Right atrium auricular region (tissue), 2 donors: ENCODE measurements at regions not wholly inside any gene's neighbourhood (a gene's known extent, or its start where the extent isn't known, plus 50 kb on each side); places are given as distances from the start of the nearest gene placed in this dataset.
A peak's percentile ranks its signal among the peaks of the same experiment; 100 is the strongest.

Experiments used
- DNase-seq: peaks from one replicate; pipeline ENCODE4 v3.0.0-alpha.2; 2019; ENCODE audit warnings: low spot score
- H3K27ac ChIP-seq, 2 donors: fragments of 200-600 bp; sonication (generic); 1 replicate in 1 of 2; 2 replicates in 1 of 2; pipeline ENCODE4 v1.5.1; 2016 to 2019
- H3K27me3 ChIP-seq, 2 donors: fragments of 200-600 bp; sonication (generic); one replicate each; pipeline versions ENCODE4 v1.5.1 to v1.6.0; 2017 to 2019
- H3K36me3 ChIP-seq: fragments of 200-600 bp; sonication (generic); one replicate; pipeline ENCODE4 v1.5.1; 2016
- H3K4me1 ChIP-seq, 2 donors: fragments of 200-600 bp; sonication (generic); one replicate each; pipeline versions ENCODE4 v1.5.1 to v1.6.0; 2017 to 2019
- H3K4me3 ChIP-seq, 2 donors: fragments of 200-600 bp; sonication (generic); 1 replicate in 1 of 2; 2 replicates in 1 of 2; pipeline ENCODE4 v1.5.1; 2017 to 2019; ENCODE audit warnings: mild to moderate bottlenecking in 1 of 2, moderate library complexity in 1 of 2
- H3K9me3 ChIP-seq, 2 donors: fragments of 200-600 bp; sonication (generic); one replicate each; pipeline ENCODE4 v1.5.1; 2019
- TF ChIP-seq, protein P1 (sequence below), 2 donors: fragments of 200-600 bp; sonication (generic); IDR thresholded peaks; one replicate each; pipeline ENCODE4 v1.5.1; 2019; ENCODE audit warnings: antibody characterized with exemption in 2 of 2

DNA sequence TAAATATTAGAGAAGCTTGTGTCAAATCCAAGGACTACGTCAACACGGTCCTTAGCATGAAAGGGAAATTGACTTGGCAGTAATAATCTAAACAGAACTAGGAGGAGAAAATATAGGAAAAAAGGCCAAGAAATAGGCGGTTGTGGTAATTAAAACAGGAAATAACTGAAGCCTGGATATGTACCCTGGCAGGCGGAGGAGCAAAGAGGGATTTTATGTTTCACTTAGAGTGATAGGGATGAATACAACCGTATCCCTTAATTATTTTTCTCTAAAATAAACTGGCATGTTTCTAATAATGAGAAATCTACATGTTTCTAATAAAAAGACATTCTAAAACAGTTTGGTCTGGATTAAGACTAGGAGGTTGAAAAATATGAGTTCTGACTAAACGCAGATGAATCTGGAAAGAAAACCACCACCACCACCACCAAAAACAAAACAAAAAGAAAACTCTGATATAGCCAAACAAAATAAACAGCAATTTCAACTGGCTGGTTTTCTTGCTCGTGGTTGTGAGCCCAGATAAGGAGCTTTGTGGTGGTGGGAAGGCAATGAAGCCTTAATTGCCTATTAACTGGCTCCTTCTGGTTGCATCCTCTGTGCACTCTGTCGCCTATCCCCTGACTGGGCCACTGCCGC is 334.2 kb upstream of the SNX7 start:
- Histone ChIP-seq H3K4me1 (peaks cover 0 to 10% of the 10 kb centered on the region in 2 donors), H3K27ac (peak overlapping the region in 1 of 2 donors; percentile 47), H3K9me3 (no peaks in the 10 kb centered on the region), H3K4me3 (no peak overlapping the region), H3K27me3 (no peaks in the 10 kb centered on the region), H3K36me3 (no peaks in the 10 kb centered on the region)
- no peak for DNase-seq
- TF ChIP-seq, protein P1, sequence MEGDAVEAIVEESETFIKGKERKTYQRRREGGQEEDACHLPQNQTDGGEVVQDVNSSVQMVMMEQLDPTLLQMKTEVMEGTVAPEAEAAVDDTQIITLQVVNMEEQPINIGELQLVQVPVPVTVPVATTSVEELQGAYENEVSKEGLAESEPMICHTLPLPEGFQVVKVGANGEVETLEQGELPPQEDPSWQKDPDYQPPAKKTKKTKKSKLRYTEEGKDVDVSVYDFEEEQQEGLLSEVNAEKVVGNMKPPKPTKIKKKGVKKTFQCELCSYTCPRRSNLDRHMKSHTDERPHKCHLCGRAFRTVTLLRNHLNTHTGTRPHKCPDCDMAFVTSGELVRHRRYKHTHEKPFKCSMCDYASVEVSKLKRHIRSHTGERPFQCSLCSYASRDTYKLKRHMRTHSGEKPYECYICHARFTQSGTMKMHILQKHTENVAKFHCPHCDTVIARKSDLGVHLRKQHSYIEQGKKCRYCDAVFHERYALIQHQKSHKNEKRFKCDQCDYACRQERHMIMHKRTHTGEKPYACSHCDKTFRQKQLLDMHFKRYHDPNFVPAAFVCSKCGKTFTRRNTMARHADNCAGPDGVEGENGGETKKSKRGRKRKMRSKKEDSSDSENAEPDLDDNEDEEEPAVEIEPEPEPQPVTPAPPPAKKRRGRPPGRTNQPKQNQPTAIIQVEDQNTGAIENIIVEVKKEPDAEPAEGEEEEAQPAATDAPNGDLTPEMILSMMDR (IDR thresholded peaks at IDR 0.05), result no peak

DNA sequence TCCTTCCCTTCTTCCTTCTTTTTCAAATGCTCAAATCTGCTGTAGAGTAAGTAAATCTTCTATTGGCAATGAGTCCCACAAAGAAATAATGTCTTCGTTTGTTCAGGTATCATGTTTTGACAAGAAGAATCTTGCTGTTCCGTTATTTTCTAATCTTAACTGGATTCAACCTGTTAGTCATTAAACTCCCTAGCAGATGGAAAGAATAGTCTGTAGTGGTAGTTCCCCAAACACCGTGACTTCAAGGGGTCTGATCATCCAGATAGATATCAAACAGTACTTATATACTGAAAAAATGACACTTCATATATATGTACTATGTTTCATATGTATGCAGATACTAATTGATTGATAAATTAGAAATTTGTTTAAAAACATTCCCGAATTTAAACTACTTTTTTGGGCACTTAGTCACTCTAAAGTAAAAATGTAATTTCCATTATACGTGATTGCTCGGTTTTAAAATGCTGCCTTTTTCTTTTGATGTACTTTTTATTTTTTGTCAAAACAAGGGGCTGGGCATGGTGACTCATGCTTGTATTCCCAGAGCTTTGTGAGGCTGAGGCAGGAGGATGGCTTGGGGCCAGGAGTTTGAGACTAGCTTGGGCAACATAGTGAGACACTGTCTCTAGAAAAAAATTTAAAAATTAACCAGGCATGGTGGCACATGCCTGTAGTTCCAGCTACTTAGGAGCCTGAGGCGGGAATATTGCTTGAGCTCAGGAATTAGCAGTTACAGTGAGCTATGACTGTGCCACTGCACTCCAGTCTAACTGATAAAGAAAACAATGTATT is 335.7 kb upstream of the SNX7 start:
- no peak overlapping the region for H3K4me3 ChIP-seq
- peak; percentile 94 for DNase-seq
- no peaks in the 10 kb centered on the region for H3K27me3 ChIP-seq
- peak overlapping the region in 1 of 2 donors; percentile 47 for H3K27ac ChIP-seq
- peaks cover 0 to 10% of the 10 kb centered on the region in 2 donors for H3K4me1 ChIP-seq
- H3K36me3 ChIP-seq, result no peaks in the 10 kb centered on the region
- TF ChIP-seq, protein P1 (IDR thresholded peaks at IDR 0.05), result no peak
- no peaks in the 10 kb centered on the region for H3K9me3 ChIP-seq

DNA sequence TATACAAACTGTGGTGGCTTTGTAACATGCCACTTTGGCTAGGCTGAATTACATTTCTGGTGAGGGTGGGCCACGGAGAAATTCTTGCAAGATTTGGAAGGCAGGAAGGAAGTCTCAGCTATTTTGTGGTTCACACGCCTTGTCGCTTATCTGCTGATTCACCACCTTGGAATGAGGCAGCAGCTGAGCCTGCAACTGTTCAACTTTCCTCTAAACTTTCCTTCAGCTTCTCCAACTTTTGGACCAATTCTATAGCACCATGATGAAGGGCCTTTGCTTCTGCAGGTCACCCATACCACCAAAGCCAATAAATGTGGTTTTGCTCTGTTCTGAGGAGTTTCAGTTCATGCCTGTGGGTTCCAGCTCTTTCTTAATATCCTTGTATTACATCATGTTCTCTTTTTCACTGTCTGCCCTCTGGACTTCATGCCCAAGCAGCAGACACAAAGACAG is 337.6 kb upstream of the SNX7 start:
- Histone ChIP-seq H3K9me3 (no peaks in the 10 kb centered on the region), H3K27me3 (no peaks in the 10 kb centered on the region), H3K4me1 (peaks cover 0 to 10% of the 10 kb centered on the region in 2 donors), H3K27ac (peak overlapping the region in 1 of 2 donors; percentile 31), H3K4me3 (no peak overlapping the region), H3K36me3 (no peaks in the 10 kb centered on the region)
- DNase-seq, result peak; percentile 70
- TF ChIP-seq, protein P1 (IDR thresholded peaks at IDR 0.05), result no peak

DNA sequence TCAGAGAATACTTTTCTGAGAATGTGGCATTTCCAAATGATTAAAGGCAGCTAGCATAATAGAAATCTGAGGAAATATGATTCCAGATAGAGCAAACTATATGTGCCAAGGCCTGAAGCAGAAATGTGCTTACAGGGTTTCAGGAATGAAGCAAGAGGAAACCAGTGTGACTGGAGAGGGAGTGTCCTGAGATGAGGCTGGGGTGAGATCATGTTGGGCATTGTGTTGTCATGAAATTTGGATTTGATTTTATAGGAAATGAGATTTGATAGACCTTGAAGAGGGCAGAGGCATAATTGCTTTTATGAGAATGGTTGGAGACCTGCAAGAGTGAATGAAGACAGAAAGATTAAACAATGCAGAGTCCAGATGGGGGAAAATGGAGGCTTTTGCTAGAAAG is 338.1 kb upstream of the SNX7 start:
- H3K27ac ChIP-seq, result peak overlapping the region in 1 of 2 donors; percentile 31
- no peaks in the 10 kb centered on the region for H3K27me3 ChIP-seq
- no peaks in the 10 kb centered on the region for H3K36me3 ChIP-seq
- no peak for DNase-seq
- TF ChIP-seq, protein P1 (IDR thresholded peaks at IDR 0.05), result no peak
- H3K4me3 ChIP-seq, result no peak overlapping the region
- peaks cover 0 to 10% of the 10 kb centered on the region in 2 donors for H3K4me1 ChIP-seq
- no peaks in the 10 kb centered on the region for H3K9me3 ChIP-seq

DNA sequence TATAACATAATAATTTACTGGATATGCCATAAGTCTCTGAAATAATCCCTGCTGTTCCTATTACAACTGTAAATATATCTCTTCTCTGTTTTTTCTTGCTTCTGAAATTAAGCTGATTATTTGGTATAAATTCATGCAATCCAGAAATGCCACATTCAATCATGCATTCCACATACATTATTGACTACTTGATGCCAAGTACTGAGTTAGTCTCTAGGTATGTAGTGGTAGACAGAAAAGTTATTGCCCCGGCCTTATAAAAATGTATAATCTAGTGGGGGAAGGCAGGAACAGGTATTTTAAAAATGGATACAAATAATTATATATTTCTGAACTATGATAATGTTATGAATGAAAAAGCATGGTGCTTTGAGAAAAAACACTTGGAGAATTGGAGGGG is 338.6 kb upstream of the SNX7 start:
- Histone ChIP-seq H3K9me3 (no peaks in the 10 kb centered on the region), H3K36me3 (no peaks in the 10 kb centered on the region), H3K4me1 (peaks cover 0 to 10% of the 10 kb centered on the region in 2 donors), H3K27ac (peak overlapping the region in 1 of 2 donors; percentile 31), H3K4me3 (no peak overlapping the region), H3K27me3 (no peaks in the 10 kb centered on the region)
- TF ChIP-seq, protein P1 (IDR thresholded peaks at IDR 0.05), result no peak
- no peak for DNase-seq
